Calu3 (cell line): ENCODE measurements at regions not wholly inside any gene's neighbourhood (a gene's known extent, or its start where the extent isn't known, plus 50 kb on each side); places are given as distances from the start of the nearest gene placed in this dataset.
"Not testable (repeated sequence)": the region's sequence is repeated elsewhere in the genome, so short reads cannot be mapped to it uniquely, and the experiment has no call there.

ENCODE experiments used
- BruUV-seq: library from RNA; stranded (reverse); fragments of 400-500 nt; replicated peaks from 2 replicates; lab custom pipeline; 2021; lab: Mats Ljungman, UMichigan
- CTCF ChIA-PET: fragments of 300-600 bp; sonication (Branson Sonifier 250); formaldehyde crosslinking; loops from one replicate; lab custom pipeline; 2022; ENCODE audit warnings: antibody characterized with exemption; lab: Charles Lee
- DNase-seq: peaks from one replicate; pipeline ENCODE4 v3.0.0; 2022
- H3K27ac Mint-ChIP-seq: one replicate; pipeline ENCODE4 v1.8.0; 2022; ENCODE audit warnings: mixed read lengths; ENCODE audit not compliant: unreplicated experiment
- H3K27me3 Mint-ChIP-seq: one replicate; pipeline ENCODE4 v1.8.0; 2022; ENCODE audit warnings: mixed read lengths; ENCODE audit not compliant: unreplicated experiment
- H3K36me3 Mint-ChIP-seq: one replicate; pipeline ENCODE4 v1.8.0; 2022; ENCODE audit warnings: mild to moderate bottlenecking, moderate library complexity, mixed read lengths; ENCODE audit not compliant: insufficient read depth, unreplicated experiment
- H3K4me1 Mint-ChIP-seq: one replicate; pipeline ENCODE4 v1.8.0; 2022; ENCODE audit warnings: mild to moderate bottlenecking, low read depth, mixed read lengths; ENCODE audit not compliant: unreplicated experiment
- H3K4me3 Mint-ChIP-seq: one replicate; pipeline ENCODE4 v1.8.0; 2022; ENCODE audit warnings: mild to moderate bottlenecking, low read depth, moderate library complexity, mixed read lengths; ENCODE audit not compliant: unreplicated experiment
- H3K9me3 Mint-ChIP-seq: one replicate; pipeline ENCODE4 v1.8.0; 2022; ENCODE audit warnings: low read depth, mixed read lengths; ENCODE audit not compliant: unreplicated experiment
- CTCF ChIP-seq: fragments of 200-600 bp; IDR thresholded peaks from one replicate; pipeline ENCODE4 v1.8.0; 2022; ENCODE audit warnings: antibody characterized with exemption; ENCODE audit not compliant: unreplicated experiment
- intact Hi-C: fragments of 100-400 bp; cut with micrococcal nuclease; formaldehyde crosslinking; loops from one replicate; pipeline ENCODE4 v1.10.0; 2022; ENCODE audit not compliant: unreplicated experiment

DNA sequence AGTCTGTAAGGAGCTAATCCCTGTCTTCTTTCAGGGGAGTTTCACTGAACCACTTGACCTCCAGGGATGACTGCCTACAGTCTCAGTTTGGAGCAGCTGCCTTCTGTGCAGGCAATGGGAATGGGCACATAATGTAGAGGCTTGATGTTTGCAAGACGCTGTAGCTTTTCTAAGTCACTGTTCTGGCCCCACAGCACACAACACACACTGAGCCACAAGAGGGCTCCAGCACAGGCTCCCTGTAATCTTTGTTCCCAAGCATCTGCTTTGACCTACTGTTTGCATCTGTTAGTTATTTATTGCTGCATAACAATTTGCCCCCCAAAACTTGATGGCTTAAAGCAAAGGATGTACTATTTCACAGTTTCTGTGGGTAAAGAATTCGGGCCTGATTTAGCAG is 419.0 kb upstream of the ASIC2 start:
- H3K36me3 Mint-ChIP-seq: no peaks in the 10 kb centered on the region
- intact Hi-C loops: no loop called here
- no peaks in the 10 kb centered on the region for H3K9me3 Mint-ChIP-seq
- peaks cover 57% of the 10 kb centered on the region for H3K27me3 Mint-ChIP-seq
- no TSS peak for BruUV-seq
- H3K27ac Mint-ChIP-seq: no peak overlapping the region
- CTCF ChIA-PET: interaction anchor here (1.0 kb wide), 1 partner anchor 32 kb away, joined by 4 read pairs; no protein-coding TSS in a partner anchor
- no peak for TF ChIP-seq CTCF
- DNase-seq: no peak
- H3K4me1 Mint-ChIP-seq: no peaks in the 10 kb centered on the region
- no peak overlapping the region for H3K4me3 Mint-ChIP-seq

DNA sequence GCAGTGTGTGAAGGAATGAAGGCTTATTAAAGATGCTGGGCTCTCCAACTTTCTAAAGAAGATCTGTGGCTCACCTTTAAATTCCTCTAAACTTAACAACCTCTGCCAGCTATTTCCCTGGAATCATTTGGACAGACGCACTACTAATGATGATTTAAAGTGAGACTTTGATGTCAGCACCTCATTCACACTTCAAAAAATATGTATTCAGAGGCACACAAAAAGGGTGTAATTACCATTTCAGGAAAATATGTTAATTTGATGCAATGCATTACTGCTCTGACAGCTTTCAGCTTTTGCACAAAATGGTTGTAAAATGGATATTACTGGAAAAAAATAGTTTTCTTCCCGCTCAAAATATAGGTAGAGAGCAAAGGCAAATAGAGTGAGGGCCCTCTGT is 423.9 kb upstream of the ASIC2 start:
- no peak for TF ChIP-seq CTCF
- no peaks in the 10 kb centered on the region for H3K4me1 Mint-ChIP-seq
- no peak overlapping the region for H3K27ac Mint-ChIP-seq
- CTCF ChIA-PET: no interaction called here
- no peak overlapping the region for H3K4me3 Mint-ChIP-seq
- intact Hi-C loops: no loop called here
- no TSS peak for BruUV-seq
- no peak for DNase-seq
- H3K36me3 Mint-ChIP-seq: no peaks in the 10 kb centered on the region
- H3K9me3 Mint-ChIP-seq: no peaks in the 10 kb centered on the region
- H3K27me3 Mint-ChIP-seq: peaks cover 67% of the 10 kb centered on the region

DNA sequence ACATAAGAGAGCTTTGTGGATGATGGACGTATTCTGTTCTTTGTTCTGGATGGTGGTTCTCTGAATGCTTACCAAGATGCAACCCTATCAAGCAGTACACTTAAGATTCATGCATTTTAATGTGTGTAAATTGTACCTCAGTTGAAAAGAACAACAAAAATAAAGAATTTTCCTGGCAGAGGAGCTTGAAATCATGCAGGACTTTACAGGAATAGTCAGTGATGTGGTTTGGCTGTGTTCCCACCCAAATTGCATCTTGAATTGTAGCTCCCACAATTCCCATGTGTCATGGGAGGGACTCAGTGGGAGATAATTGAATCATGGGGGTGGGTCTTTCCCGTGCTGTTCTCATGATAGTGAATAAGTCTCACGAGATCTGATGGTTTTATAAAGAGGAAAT is 430.6 kb upstream of the ASIC2 start:
- H3K36me3 Mint-ChIP-seq, H3K9me3 Mint-ChIP-seq, H3K4me1 Mint-ChIP-seq, DNase-seq, H3K27ac Mint-ChIP-seq, BruUV-seq, H3K4me3 Mint-ChIP-seq: not testable (repeated sequence)
- CTCF ChIA-PET: interaction anchor here (1.1 kb wide), 1 partner anchor 27 kb away, joined by 3 read pairs; no protein-coding TSS in a partner anchor
- intact Hi-C loops: loop anchor here (2.0 kb wide), 1 partner anchor 27 kb away; no protein-coding TSS in a partner anchor
- peaks cover 84% of the 10 kb centered on the region for H3K27me3 Mint-ChIP-seq

- CTCF ChIA-PET: no interaction called here
- H3K36me3 Mint-ChIP-seq: no peaks in the 10 kb centered on the region
- no peak overlapping the region for H3K27ac Mint-ChIP-seq
- intact Hi-C loops: loop anchor here (2.0 kb wide), 1 partner anchor 25 kb away; no protein-coding TSS in a partner anchor
- H3K4me1 Mint-ChIP-seq: no peaks in the 10 kb centered on the region
- BruUV-seq: no TSS peak
- no peak overlapping the region for H3K4me3 Mint-ChIP-seq
- peak; percentile 57 for DNase-seq
- no peaks in the 10 kb centered on the region for H3K9me3 Mint-ChIP-seq
- H3K27me3 Mint-ChIP-seq: peaks cover 88% of the 10 kb centered on the region
- TF ChIP-seq CTCF: peak; percentile 57
Measured at GRCh38 chr17:33725675-33726271, 432.7 kb upstream of the ASIC2 start.

DNA sequence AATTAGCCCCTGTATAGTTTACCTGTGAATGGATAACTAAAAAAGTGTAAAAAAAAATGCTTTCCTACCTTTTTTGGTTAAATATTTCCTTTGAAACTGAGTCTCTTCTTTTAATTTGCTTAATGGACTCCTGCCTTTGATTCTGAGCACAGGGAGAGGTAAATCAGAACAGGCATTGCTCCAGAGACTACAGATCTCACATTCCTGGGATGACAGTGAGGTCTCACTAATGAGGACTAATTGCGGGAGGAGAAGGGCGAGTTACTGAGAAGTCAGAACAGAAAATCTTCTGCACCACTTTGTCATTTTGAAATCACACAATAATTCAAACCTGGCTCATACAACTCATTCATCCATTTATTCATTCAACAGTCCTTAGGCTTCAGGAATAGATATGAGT is 437.0 kb upstream of the ASIC2 start:
- no peak overlapping the region for H3K4me3 Mint-ChIP-seq
- peaks cover 83% of the 10 kb centered on the region for H3K27me3 Mint-ChIP-seq

More for the DNA sequence above, 437.0 kb upstream of the ASIC2 start:
- TF ChIP-seq CTCF: no peak
- BruUV-seq: no TSS peak
- no peaks in the 10 kb centered on the region for H3K4me1 Mint-ChIP-seq
- intact Hi-C loops: no loop called here
- H3K36me3 Mint-ChIP-seq: no peaks in the 10 kb centered on the region
- CTCF ChIA-PET: no interaction called here
- no peak for DNase-seq
- H3K27ac Mint-ChIP-seq: no peak overlapping the region
- H3K9me3 Mint-ChIP-seq: no peaks in the 10 kb centered on the region
